B cell (primary cell): ENCODE measurements at regions not wholly inside any gene's neighbourhood (a gene's known extent, or its start where the extent isn't known, plus 50 kb on each side); places are given as distances from the start of the nearest gene placed in this dataset.

ENCODE experiments used
- CTCF ChIP-seq: fragments of 200-600 bp; IDR thresholded peaks from one replicate; pipeline ENCODE4 v1.8.0; 2022; ENCODE audit warnings: antibody characterized with exemption, mild to moderate bottlenecking
- EZH2 ChIP-seq: IDR thresholded peaks from 2 replicates; pipeline ENCODE4 v1.6.1; 2012; ENCODE audit warnings: borderline replicate concordance, low read depth, mild to moderate bottlenecking, moderate library complexity, low read length; ENCODE audit not compliant: insufficient read depth, poor library complexity, severe bottlenecking

DNA sequence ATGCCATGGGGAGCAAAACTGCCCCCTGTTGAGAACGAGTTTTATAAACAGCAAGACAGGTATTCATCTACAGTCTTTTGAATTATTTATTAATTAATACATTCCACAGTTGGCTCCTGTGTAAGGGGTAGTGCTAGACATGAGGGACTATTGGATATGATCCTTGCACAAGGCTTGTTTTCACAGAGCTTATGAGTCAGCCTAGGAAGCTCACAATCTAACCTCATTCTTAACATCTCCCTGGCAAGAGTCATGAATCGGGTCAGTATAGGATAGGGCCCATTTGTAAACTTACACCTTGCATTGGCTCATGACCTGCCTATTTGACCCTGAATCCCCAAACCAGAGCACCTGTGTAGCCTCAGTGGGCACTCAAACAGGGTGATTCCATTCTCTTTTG lies 209.1 kb upstream of the HCCS start:
- TF ChIP-seq EZH2 (no peak), CTCF (no peak)
